Neuronal stem cell (in vitro differentiated cells): ENCODE measurements at regions not wholly inside any gene's neighbourhood (a gene's known extent, or its start where the extent isn't known, plus 50 kb on each side); places are given as distances from the start of the nearest gene placed in this dataset.

Experiments used
- DNase-seq: peaks from one replicate; pipeline ENCODE4 v3.0.0-alpha.2; 2013; ENCODE audit warnings: low spot score
- H2AFZ ChIP-seq: one replicate; pipeline ENCODE4 v1.6.1; 2013; ENCODE audit warnings: mild to moderate bottlenecking, low read length, inconsistent platforms
- H2AK5ac ChIP-seq: 2 replicates; pipeline ENCODE4 v1.6.1; 2013; ENCODE audit warnings: low read depth, mild to moderate bottlenecking, inconsistent platforms, low read length, moderate library complexity, mixed read lengths
- H2BK120ac ChIP-seq: 2 replicates; pipeline ENCODE4 v1.6.1; 2013; ENCODE audit warnings: low read depth, mild to moderate bottlenecking, inconsistent platforms, low read length, moderate library complexity, mixed read lengths
- H2BK12ac ChIP-seq: one replicate; pipeline ENCODE4 v1.6.1; 2013; ENCODE audit warnings: low read length, inconsistent platforms
- H2BK15ac ChIP-seq: 2 replicates; pipeline ENCODE4 v1.6.1; 2013; ENCODE audit warnings: mild to moderate bottlenecking, low read length, inconsistent platforms, mixed read lengths
- H2BK5ac ChIP-seq: one replicate; pipeline ENCODE4 v1.6.1; 2013; ENCODE audit warnings: inconsistent platforms, mild to moderate bottlenecking, low read length, moderate library complexity
- H3K14ac ChIP-seq: one replicate; pipeline ENCODE4 v1.6.1; 2013; ENCODE audit warnings: low read length, inconsistent platforms
- H3K18ac ChIP-seq: 2 replicates; pipeline ENCODE4 v1.6.1; 2013; ENCODE audit warnings: low read length, inconsistent platforms
- H3K23ac ChIP-seq: 2 replicates; pipeline ENCODE4 v1.6.1; 2013; ENCODE audit warnings: low read depth, mild to moderate bottlenecking, mixed read lengths, low read length, inconsistent platforms; ENCODE audit not compliant: poor library complexity
- H3K27ac ChIP-seq: replicated peaks from 3 replicates; pipeline ENCODE4 v1.5.1; 2013; ENCODE audit warnings: low read length, inconsistent platforms
- H3K27me3 ChIP-seq, 3 experiments: 2 replicates each; pipeline ENCODE4 v1.6.1; 2013; ENCODE audit warnings: low read length in 3 of 3, mild to moderate bottlenecking in 2 of 3, inconsistent platforms in 1 of 3, low read depth in 1 of 3, mixed read lengths in 1 of 3, moderate library complexity in 1 of 3; ENCODE audit not compliant: control insufficient read depth in 3 of 3, insufficient read depth in 3 of 3
- H3K36me3 ChIP-seq, 2 donors: replicated peaks in 1 of 2; 2 replicates each; pipeline ENCODE4 v1.6.1; 2013; ENCODE audit warnings: low read length in 2 of 2; ENCODE audit not compliant: control insufficient read depth in 2 of 2, insufficient read depth in 2 of 2
- H3K4ac ChIP-seq: 2 replicates; pipeline ENCODE4 v1.6.1; 2013; ENCODE audit warnings: inconsistent platforms, mild to moderate bottlenecking, low read length, moderate library complexity
- H3K4me1 ChIP-seq, 2 donors: 1 replicate in 1 of 2; 2 replicates in 1 of 2; pipeline ENCODE4 v1.6.1; 2013; ENCODE audit warnings: low read length in 2 of 2, low read depth in 1 of 2; ENCODE audit not compliant: control insufficient read depth in 2 of 2, insufficient read depth in 1 of 2
- H3K4me2 ChIP-seq: one replicate; pipeline ENCODE4 v1.6.1; 2013; ENCODE audit warnings: mild to moderate bottlenecking, low read length, inconsistent platforms; ENCODE audit not compliant: insufficient read depth, poor library complexity, severe bottlenecking
- H3K4me3 ChIP-seq, 2 donors: 2 replicates each; pipeline ENCODE4 v1.5.1; 2013; ENCODE audit warnings: low read length in 2 of 2, mild to moderate bottlenecking in 2 of 2, inconsistent platforms in 1 of 2, moderate library complexity in 1 of 2
- H3K79me1 ChIP-seq: one replicate; pipeline ENCODE4 v1.6.1; 2013; ENCODE audit warnings: low read depth, mild to moderate bottlenecking, inconsistent platforms, low read length, moderate library complexity
- H3K9ac ChIP-seq: one replicate; pipeline ENCODE4 v1.6.1; 2013; ENCODE audit warnings: mild to moderate bottlenecking, low read depth, low read length, inconsistent platforms; ENCODE audit not compliant: poor library complexity
- H3K9me3 ChIP-seq, 2 donors: replicated peaks in 1 of 2; 2 replicates each; pipeline versions ENCODE3 to v1.6.1; 2013; ENCODE audit warnings: low read length in 2 of 2, mild to moderate bottlenecking in 2 of 2, inconsistent platforms in 1 of 2, low read depth in 1 of 2, mixed read lengths in 1 of 2, moderate library complexity in 1 of 2; ENCODE audit not compliant: control insufficient read depth in 2 of 2, insufficient read depth in 1 of 2
- H4K8ac ChIP-seq: one replicate; pipeline ENCODE4 v1.6.1; 2013; ENCODE audit warnings: low read depth, mild to moderate bottlenecking, inconsistent platforms, low read length, moderate library complexity
- H4K91ac ChIP-seq: one replicate; pipeline ENCODE4 v1.6.1; 2013; ENCODE audit warnings: low read length, low read depth, mild to moderate bottlenecking, inconsistent platforms; ENCODE audit not compliant: poor library complexity
- WGBS, 2 donors: extraction: QIAGEN DNeasy Blood & Tissue Kit; methylation state at CpG; one replicate each; pipeline ENCODE4 v1.1.7; 2013; ENCODE audit warnings: missing lambda C conversion rate in 2 of 2, mixed read lengths in 1 of 2; ENCODE audit not compliant: insufficient read length in 2 of 2, insufficient replicate concordance in 1 of 2; ENCODE audit errors: extremely low coverage in 2 of 2; 5-methylcytosine and 5-hydroxymethylcytosine counted together

DNA sequence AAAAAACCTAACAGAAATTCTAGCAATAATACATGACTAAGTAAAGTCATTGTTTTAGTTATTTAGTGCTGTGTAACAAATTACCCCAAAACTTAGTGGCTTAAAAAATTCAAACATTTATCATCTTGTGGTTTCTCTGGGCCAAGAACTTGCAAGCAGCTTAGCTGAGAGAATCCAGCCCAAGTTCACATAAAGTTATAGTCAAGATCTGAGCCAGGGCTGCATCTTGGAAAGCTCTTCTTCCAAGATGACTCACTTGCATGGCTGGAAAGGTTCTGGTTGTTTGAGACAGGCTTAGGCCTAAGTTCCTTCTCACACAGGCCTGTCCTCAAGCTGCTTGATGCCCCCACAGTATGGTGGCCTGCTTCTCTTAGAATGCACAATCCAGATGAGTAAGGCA is 217.8 kb upstream of the TSHZ2 start:
- H3K4me3 ChIP-seq, result no peak overlapping the region
- no peak overlapping the region for H3K9ac ChIP-seq
- H2BK12ac ChIP-seq, result no peak overlapping the region
- H3K23ac ChIP-seq, result no peak overlapping the region
- H2BK120ac ChIP-seq, result no peak overlapping the region
- no peak overlapping the region for H2AK5ac ChIP-seq
- no peaks in the 10 kb centered on the region for H3K4me1 ChIP-seq
- H2AFZ ChIP-seq, result no peak overlapping the region
- no peak overlapping the region for H4K8ac ChIP-seq
- no peaks in the 10 kb centered on the region for H3K79me1 ChIP-seq
- no peaks in the 10 kb centered on the region for H3K27me3 ChIP-seq
- H2BK5ac ChIP-seq, result no peak overlapping the region
- no peak overlapping the region for H3K18ac ChIP-seq
- H3K36me3 ChIP-seq, result no peaks in the 10 kb centered on the region
- H3K14ac ChIP-seq, result no peak overlapping the region
- no peak overlapping the region for H3K27ac ChIP-seq
- H3K9me3 ChIP-seq, result peaks cover 0 to 2% of the 10 kb centered on the region in 2 donors
- H3K4ac ChIP-seq, result no peak overlapping the region
- no peak for DNase-seq
- H3K4me2 ChIP-seq, result no peak overlapping the region
- no peak overlapping the region for H2BK15ac ChIP-seq
- H4K91ac ChIP-seq, result no peak overlapping the region

GRCh38 chr20:52752023-52752422 is 220.1 kb upstream of the TSHZ2 start:
- H3K4me1 ChIP-seq, result no peaks in the 10 kb centered on the region
- no peak overlapping the region for H4K91ac ChIP-seq
- H2BK15ac ChIP-seq, result no peak overlapping the region
- H3K4me2 ChIP-seq, result no peak overlapping the region
- no peak overlapping the region for H4K8ac ChIP-seq
- no peak overlapping the region for H3K4me3 ChIP-seq
- peaks cover 0 to 2% of the 10 kb centered on the region in 2 donors for H3K9me3 ChIP-seq
- no peak overlapping the region for H3K4ac ChIP-seq
- no CpG with 5 or more reads among the region's 5 CpGs for WGBS, 2 donors
- H2BK5ac ChIP-seq, result no peak overlapping the region
- H3K27me3 ChIP-seq, result no peaks in the 10 kb centered on the region
- no peak overlapping the region for H3K23ac ChIP-seq
- no peak overlapping the region for H2BK120ac ChIP-seq
- no peaks in the 10 kb centered on the region for H3K79me1 ChIP-seq
- no peak overlapping the region for H3K27ac ChIP-seq
- H2BK12ac ChIP-seq, result no peak overlapping the region
- H2AFZ ChIP-seq, result no peak overlapping the region
- no peak overlapping the region for H2AK5ac ChIP-seq
- DNase-seq, result no peak
- H3K9ac ChIP-seq, result no peak overlapping the region
- no peaks in the 10 kb centered on the region for H3K36me3 ChIP-seq
- no peak overlapping the region for H3K14ac ChIP-seq
- no peak overlapping the region for H3K18ac ChIP-seq

- H2AFZ ChIP-seq, result no peak overlapping the region
- no peak overlapping the region for H4K8ac ChIP-seq
- H3K36me3 ChIP-seq, result no peaks in the 10 kb centered on the region
- peak overlapping the region; percentile 64 for H3K18ac ChIP-seq
- DNase-seq, result no peak
- no peak overlapping the region for H3K4me3 ChIP-seq
- no CpG with 5 or more reads among the region's 3 CpGs for WGBS, 2 donors
- no peak overlapping the region for H3K9ac ChIP-seq
- no peaks in the 10 kb centered on the region for H3K27me3 ChIP-seq
- H4K91ac ChIP-seq, result no peak overlapping the region
- H2AK5ac ChIP-seq, result no peak overlapping the region
- peaks cover 0 to 2% of the 10 kb centered on the region in 2 donors for H3K9me3 ChIP-seq
- no peak overlapping the region for H2BK5ac ChIP-seq
- no peak overlapping the region for H3K4me2 ChIP-seq
- no peaks in the 10 kb centered on the region for H3K79me1 ChIP-seq
- H3K4ac ChIP-seq, result no peak overlapping the region
- H3K14ac ChIP-seq, result no peak overlapping the region
- no peak overlapping the region for H3K27ac ChIP-seq
- H3K23ac ChIP-seq, result no peak overlapping the region
- H2BK120ac ChIP-seq, result no peak overlapping the region
- no peak overlapping the region for H2BK15ac ChIP-seq
- H2BK12ac ChIP-seq, result no peak overlapping the region
- no peaks in the 10 kb centered on the region for H3K4me1 ChIP-seq
Measured at GRCh38 chr20:52751571-52751970, 220.6 kb upstream of the TSHZ2 start.

- Histone ChIP-seq H4K91ac (no peak overlapping the region), H2AK5ac (no peak overlapping the region), H3K9ac (no peak overlapping the region), H3K79me1 (no peaks in the 10 kb centered on the region), H3K14ac (no peak overlapping the region), H3K36me3 (no peaks in the 10 kb centered on the region), H2BK5ac (no peak overlapping the region), H2BK12ac (no peak overlapping the region), H2AFZ (no peak overlapping the region), H3K27me3 (no peaks in the 10 kb centered on the region), H2BK15ac (no peak overlapping the region), H3K4me2 (no peak overlapping the region), H3K27ac (no peak overlapping the region), H3K4me3 (no peak overlapping the region), H4K8ac (no peak overlapping the region), H3K4me1 (peaks cover 0 to 4% of the 10 kb centered on the region in 2 donors), H3K4ac (no peak overlapping the region), H3K23ac (no peak overlapping the region), H3K9me3 (peaks cover 0 to 2% of the 10 kb centered on the region in 2 donors), H3K18ac (no peak overlapping the region), H2BK120ac (no peak overlapping the region)
- WGBS, 2 donors, result no CpG with 5 or more reads among the region's 5 CpGs
- no peak for DNase-seq
Measured at GRCh38 chr20:52749938-52750337, 222.2 kb upstream of the TSHZ2 start.
